Smooth muscle cell (in vitro differentiated cells): ENCODE measurements at regions not wholly inside any gene's neighbourhood (a gene's known extent, or its start where the extent isn't known, plus 50 kb on each side); places are given as distances from the start of the nearest gene placed in this dataset.
A peak's percentile ranks its signal among the peaks of the same experiment; 100 is the strongest.

Experiments used
- DNase-seq: peaks from one replicate; lab custom pipeline; 2025; ENCODE audit not compliant: unreplicated experiment; lab: John Stamatoyannopoulos, UW
- H2AFZ ChIP-seq: fragments of 200-600 bp; sonication (generic); 2 replicates; pipeline ENCODE4 v1.6.0; 2016; ENCODE audit warnings: antibody characterized with exemption, low read depth, mild to moderate bottlenecking
- H3F3A ChIP-seq: fragments of 200-600 bp; sonication (generic); 2 replicates; pipeline ENCODE4 v1.6.0; 2017; ENCODE audit warnings: antibody characterized with exemption, low read depth
- H3K27ac ChIP-seq: fragments of 200-600 bp; sonication (generic); 2 replicates; pipeline ENCODE4 v1.5.1; 2016; ENCODE audit warnings: low read depth, mild to moderate bottlenecking
- H3K27me3 ChIP-seq: fragments of 200-600 bp; sonication (generic); 2 replicates; pipeline ENCODE4 v1.6.1; 2016; ENCODE audit warnings: low read depth, mild to moderate bottlenecking
- H3K36me3 ChIP-seq: fragments of 200-600 bp; sonication (generic); 2 replicates; pipeline ENCODE4 v1.5.1; 2016; ENCODE audit warnings: low read depth
- H3K4me1 ChIP-seq: fragments of 200-600 bp; sonication (generic); 2 replicates; pipeline ENCODE4 v1.5.1; 2016; ENCODE audit warnings: low read depth
- H3K4me2 ChIP-seq: fragments of 200-600 bp; sonication (generic); 2 replicates; pipeline ENCODE4 v1.6.0; 2016; ENCODE audit warnings: mild to moderate bottlenecking
- H3K4me3 ChIP-seq: fragments of 200-600 bp; sonication (generic); 2 replicates; pipeline ENCODE4 v1.5.1; 2016; ENCODE audit warnings: mild to moderate bottlenecking
- H3K79me2 ChIP-seq: fragments of 200-600 bp; sonication (generic); 2 replicates; pipeline ENCODE4 v1.6.0; 2016; ENCODE audit warnings: low read depth, mild to moderate bottlenecking
- H3K9ac ChIP-seq: fragments of 200-600 bp; sonication (generic); 2 replicates; pipeline ENCODE4 v1.6.0; 2016; ENCODE audit warnings: low read depth
- H3K9me3 ChIP-seq: fragments of 200-600 bp; sonication (generic); replicated peaks from 2 replicates; pipeline ENCODE4 v1.5.1; 2016; ENCODE audit warnings: low read depth
- H4K20me1 ChIP-seq: fragments of 200-600 bp; sonication (generic); 2 replicates; pipeline ENCODE4 v1.6.0; 2016; ENCODE audit warnings: low read depth
- WGBS: methylation state at CpG from one replicate; pipeline ENCODE4 v1.1.7; 2016; ENCODE audit warnings: low lambda C conversion rate; 5-methylcytosine and 5-hydroxymethylcytosine counted together
- TF ChIP-seq, protein P1 (sequence below): fragments of 200-600 bp; sonication (generic); IDR thresholded peaks from 2 replicates; pipeline ENCODE4 v1.5.1; 2017; ENCODE audit warnings: borderline replicate concordance, mild to moderate bottlenecking, antibody characterized with exemption; ENCODE audit not compliant: insufficient read depth, poor library complexity, severe bottlenecking

DNA sequence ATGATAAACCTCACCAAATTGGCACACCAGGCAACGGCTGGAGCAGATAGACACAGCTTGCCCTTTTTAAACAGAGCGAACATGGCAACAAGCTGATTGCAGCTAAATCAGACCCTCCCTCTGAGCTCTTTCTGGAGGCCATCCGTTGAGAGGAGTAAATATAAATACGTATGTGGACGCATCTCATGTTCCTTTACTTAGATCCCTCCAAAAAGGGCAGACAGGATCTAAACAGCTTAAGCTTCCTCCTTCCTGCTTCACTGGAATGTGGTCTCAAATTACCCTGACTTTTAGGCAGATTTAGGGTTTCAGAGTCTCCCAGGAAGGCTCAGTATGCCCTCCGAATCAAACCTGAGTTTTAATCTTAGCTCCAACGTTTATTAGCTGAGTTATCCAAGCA lies 204.7 kb upstream of the GOT2 start:
- Histone ChIP-seq H3K27me3 (no peaks in the 10 kb centered on the region), H3K9ac (no peak overlapping the region), H3K4me3 (no peak overlapping the region), H3K27ac (no peak overlapping the region), H3K79me2 (no peaks in the 10 kb centered on the region), H3K36me3 (no peaks in the 10 kb centered on the region), H2AFZ (peak overlapping the region; percentile 54), H3K4me2 (no peak overlapping the region), H3K9me3 (no peaks in the 10 kb centered on the region), H4K20me1 (no peaks in the 10 kb centered on the region), H3F3A (no peaks in the 10 kb centered on the region), H3K4me1 (peaks cover 14% of the 10 kb centered on the region)
- WGBS: 52% methylated on average over 7 of the region's 7 CpGs
- DNase-seq: no peak
- TF ChIP-seq, protein P1, sequence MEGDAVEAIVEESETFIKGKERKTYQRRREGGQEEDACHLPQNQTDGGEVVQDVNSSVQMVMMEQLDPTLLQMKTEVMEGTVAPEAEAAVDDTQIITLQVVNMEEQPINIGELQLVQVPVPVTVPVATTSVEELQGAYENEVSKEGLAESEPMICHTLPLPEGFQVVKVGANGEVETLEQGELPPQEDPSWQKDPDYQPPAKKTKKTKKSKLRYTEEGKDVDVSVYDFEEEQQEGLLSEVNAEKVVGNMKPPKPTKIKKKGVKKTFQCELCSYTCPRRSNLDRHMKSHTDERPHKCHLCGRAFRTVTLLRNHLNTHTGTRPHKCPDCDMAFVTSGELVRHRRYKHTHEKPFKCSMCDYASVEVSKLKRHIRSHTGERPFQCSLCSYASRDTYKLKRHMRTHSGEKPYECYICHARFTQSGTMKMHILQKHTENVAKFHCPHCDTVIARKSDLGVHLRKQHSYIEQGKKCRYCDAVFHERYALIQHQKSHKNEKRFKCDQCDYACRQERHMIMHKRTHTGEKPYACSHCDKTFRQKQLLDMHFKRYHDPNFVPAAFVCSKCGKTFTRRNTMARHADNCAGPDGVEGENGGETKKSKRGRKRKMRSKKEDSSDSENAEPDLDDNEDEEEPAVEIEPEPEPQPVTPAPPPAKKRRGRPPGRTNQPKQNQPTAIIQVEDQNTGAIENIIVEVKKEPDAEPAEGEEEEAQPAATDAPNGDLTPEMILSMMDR: no peak

DNA sequence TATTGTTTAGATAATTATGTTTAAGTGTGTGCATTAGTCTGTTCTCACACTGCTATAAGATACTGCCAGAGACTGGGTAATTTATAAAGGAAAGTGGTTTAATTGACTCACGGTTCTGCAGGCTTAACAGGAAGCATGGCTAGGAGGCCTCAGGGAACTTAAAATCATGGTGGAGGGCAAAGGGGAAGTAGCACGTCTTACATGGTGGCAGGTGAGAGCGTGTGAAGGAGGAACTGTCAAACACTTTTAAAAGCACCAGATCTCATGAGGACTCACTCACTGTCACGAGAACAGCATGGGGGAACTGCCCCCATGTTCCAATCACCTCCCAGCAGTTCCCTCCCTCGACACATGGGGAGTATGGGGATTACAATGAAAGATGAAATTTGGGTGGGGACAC lies 203.5 kb upstream of the GOT2 start:
- Histone ChIP-seq H3K4me1 (peaks cover 14% of the 10 kb centered on the region), H3K27ac (no peak overlapping the region), H3K9me3 (no peaks in the 10 kb centered on the region), H3K27me3 (no peaks in the 10 kb centered on the region), H3F3A (no peaks in the 10 kb centered on the region), H4K20me1 (no peaks in the 10 kb centered on the region), H3K79me2 (no peaks in the 10 kb centered on the region), H3K4me3 (no peak overlapping the region), H3K9ac (no peak overlapping the region), H3K4me2 (no peak overlapping the region), H3K36me3 (no peaks in the 10 kb centered on the region), H2AFZ (no peak overlapping the region)
- WGBS: 92% methylated on average over 5 of the region's 5 CpGs
- TF ChIP-seq, protein P1: no peak
- DNase-seq: no peak

DNA sequence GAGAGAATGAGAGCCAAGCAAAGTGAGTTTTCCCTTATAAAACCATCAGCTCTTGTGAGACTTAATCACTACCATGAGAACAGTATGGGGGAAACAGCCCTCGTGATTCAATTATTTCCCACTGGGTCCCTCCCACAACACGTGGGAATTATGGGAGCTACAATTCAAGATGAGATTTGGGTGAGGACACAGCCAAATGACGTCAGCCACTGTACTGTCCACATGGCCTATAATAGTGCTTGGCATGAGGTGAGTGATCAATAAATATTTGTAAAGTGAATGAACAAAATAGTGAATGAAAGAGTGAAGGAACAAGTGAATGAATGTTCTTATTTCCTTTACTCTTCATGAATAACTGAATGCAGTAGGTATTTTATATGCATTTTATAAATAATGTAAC lies 199.1 kb upstream of the GOT2 start:
- Histone ChIP-seq H3F3A (no peaks in the 10 kb centered on the region), H2AFZ (no peak overlapping the region), H3K9ac (no peak overlapping the region), H4K20me1 (no peaks in the 10 kb centered on the region), H3K27ac (no peak overlapping the region), H3K4me3 (no peak overlapping the region), H3K36me3 (no peaks in the 10 kb centered on the region), H3K9me3 (no peaks in the 10 kb centered on the region), H3K4me2 (no peak overlapping the region), H3K27me3 (no peaks in the 10 kb centered on the region), H3K4me1 (peaks cover 1% of the 10 kb centered on the region), H3K79me2 (no peaks in the 10 kb centered on the region)
- no peak for DNase-seq
- TF ChIP-seq, protein P1: no peak
- WGBS: 92% methylated on average over 3 of the region's 3 CpGs

DNA sequence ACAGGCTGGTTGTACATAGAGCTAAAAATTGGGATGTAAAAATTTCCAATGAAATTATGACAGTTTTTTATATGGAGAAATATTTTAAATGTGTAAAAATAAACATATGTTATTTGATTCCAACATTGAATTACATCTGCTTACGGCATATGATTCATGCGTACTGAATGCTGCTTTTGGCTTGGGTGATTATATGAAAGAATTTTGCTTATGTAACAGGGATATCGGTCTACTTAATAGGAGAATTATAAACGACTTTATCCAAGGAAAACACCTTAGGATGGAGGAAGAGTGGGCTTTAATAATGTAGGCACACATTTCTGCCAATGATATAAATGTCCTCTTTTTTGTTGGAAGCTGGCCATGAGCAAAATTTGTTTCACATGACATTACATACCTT lies 197.3 kb upstream of the GOT2 start:
- Histone ChIP-seq H3F3A (no peaks in the 10 kb centered on the region), H4K20me1 (no peaks in the 10 kb centered on the region), H3K36me3 (no peaks in the 10 kb centered on the region), H3K27ac (no peak overlapping the region), H3K4me3 (no peak overlapping the region), H2AFZ (no peak overlapping the region), H3K9me3 (no peaks in the 10 kb centered on the region), H3K79me2 (no peaks in the 10 kb centered on the region), H3K9ac (no peak overlapping the region), H3K4me1 (no peaks in the 10 kb centered on the region), H3K27me3 (no peaks in the 10 kb centered on the region), H3K4me2 (no peak overlapping the region)
- TF ChIP-seq, protein P1: no peak
- no peak for DNase-seq
- WGBS: 90% methylated on average over 4 of the region's 4 CpGs
